CD14-positive monocyte (primary cell): ENCODE measurements at regions not wholly inside any gene's neighbourhood (a gene's known extent, or its start where the extent isn't known, plus 50 kb on each side); places are given as distances from the start of the nearest gene placed in this dataset.

Experiments
- DNase-seq, 3 donors: peaks; one replicate each; pipeline ENCODE4 v3.0.0-alpha.2; 2011 to 2022
- H2AFZ ChIP-seq: 2 replicates; pipeline ENCODE4 v1.6.0; 2012; ENCODE audit warnings: mild to moderate bottlenecking, low read depth, low read length, inconsistent platforms; ENCODE audit not compliant: insufficient read depth, poor library complexity, severe bottlenecking
- H3K27ac ChIP-seq, 2 donors: 1 replicate in 1 of 2; 2 replicates in 1 of 2; pipeline ENCODE4 v1.5.1; 2012 to 2013; ENCODE audit warnings: low read length in 2 of 2, control low read depth in 1 of 2, inconsistent platforms in 1 of 2, low read depth in 1 of 2, mild to moderate bottlenecking in 1 of 2
- H3K27me3 ChIP-seq, 2 donors: one replicate each; pipeline versions ENCODE4 v1.6.0 to v1.6.1; 2011 to 2013; ENCODE audit warnings: low read length in 2 of 2; ENCODE audit not compliant: control insufficient read depth in 2 of 2, insufficient read depth in 2 of 2
- H3K36me3 ChIP-seq, 2 donors: replicated peaks in 1 of 2; 1 replicate in 1 of 2; 2 replicates in 1 of 2; pipeline versions ENCODE4 v1.5.1 to v1.6.1; 2012 to 2013; ENCODE audit warnings: low read length in 2 of 2, control low read depth in 1 of 2, inconsistent platforms in 1 of 2, mild to moderate bottlenecking in 1 of 2; ENCODE audit not compliant: insufficient read depth in 2 of 2, control insufficient read depth in 1 of 2
- H3K4me1 ChIP-seq, 2 donors: 1 replicate in 1 of 2; 2 replicates in 1 of 2; pipeline versions ENCODE4 v1.5.1 to v1.6.1; 2012 to 2013; ENCODE audit warnings: low read length in 2 of 2, control low read depth in 1 of 2, inconsistent platforms in 1 of 2, mild to moderate bottlenecking in 1 of 2, moderate library complexity in 1 of 2; ENCODE audit not compliant: insufficient read depth in 2 of 2, control insufficient read depth in 1 of 2
- H3K4me2 ChIP-seq: replicated peaks from 2 replicates; pipeline ENCODE3; 2012; ENCODE audit warnings: low read length, moderate library complexity, mild to moderate bottlenecking; ENCODE audit not compliant: poor library complexity, severe bottlenecking; ENCODE audit errors: extremely low read depth
- H3K4me3 ChIP-seq, 3 experiments: fragments of 200-600 bp in 1 of 3; sonication (generic) in 1 of 3; replicated peaks in 1 of 3; 1 replicate in 2 of 3; 2 replicates in 1 of 3; pipeline ENCODE4 v1.5.1; 2011 to 2013; ENCODE audit warnings: low read length in 3 of 3, mild to moderate bottlenecking in 3 of 3, control low read depth in 2 of 3, low read depth in 2 of 3, inconsistent platforms in 1 of 3, moderate library complexity in 1 of 3
- H3K79me2 ChIP-seq: 2 replicates; pipeline ENCODE4 v1.6.0; 2012; ENCODE audit warnings: mild to moderate bottlenecking, control low read depth, inconsistent platforms, low read length, moderate library complexity; ENCODE audit not compliant: insufficient read depth
- H3K9ac ChIP-seq: 2 replicates; pipeline ENCODE4 v1.6.0; 2017; ENCODE audit warnings: low read length, mild to moderate bottlenecking; ENCODE audit not compliant: insufficient read depth, poor library complexity, severe bottlenecking
- H3K9me3 ChIP-seq, 2 donors: replicated peaks in 1 of 2; 1 replicate in 1 of 2; 2 replicates in 1 of 2; pipeline versions ENCODE4 v1.5.1 to v1.6.1; 2012 to 2013; ENCODE audit warnings: low read length in 2 of 2, control low read depth in 1 of 2; ENCODE audit not compliant: control insufficient read depth in 1 of 2, insufficient read depth in 1 of 2
- H4K20me1 ChIP-seq: 2 replicates; pipeline ENCODE4 v1.6.0; 2012; ENCODE audit warnings: mild to moderate bottlenecking, low read length, control low read depth, moderate library complexity; ENCODE audit not compliant: insufficient read depth
- H3K27ac Mint-ChIP-seq, 7 donors: one replicate each; pipeline ENCODE4 v1.8.0; 2020; ENCODE audit warnings: mild to moderate bottlenecking in 7 of 7, mixed read lengths in 7 of 7, moderate library complexity in 6 of 7, inconsistent platforms in 2 of 7
- H3K27me3 Mint-ChIP-seq, 3 donors: one replicate each; pipeline ENCODE4 v1.8.0; 2021 to 2022; ENCODE audit warnings: low read depth in 3 of 3, mild to moderate bottlenecking in 3 of 3, mixed read lengths in 3 of 3, moderate library complexity in 3 of 3, inconsistent platforms in 1 of 3
- H3K36me3 Mint-ChIP-seq, 2 donors: one replicate each; pipeline ENCODE4 v1.8.0; 2020; ENCODE audit warnings: mixed read lengths in 2 of 2, inconsistent platforms in 1 of 2, mild to moderate bottlenecking in 1 of 2
- H3K4me1 Mint-ChIP-seq: one replicate; pipeline ENCODE4 v1.8.0; 2020; ENCODE audit warnings: mild to moderate bottlenecking, mixed read lengths
- H3K4me3 Mint-ChIP-seq, 2 donors: one replicate each; pipeline ENCODE4 v1.8.0; 2020; ENCODE audit warnings: mild to moderate bottlenecking in 2 of 2, mixed read lengths in 2 of 2, moderate library complexity in 1 of 2
- H3K9me3 Mint-ChIP-seq, 7 donors: one replicate each; pipeline ENCODE4 v1.8.0; 2020 to 2022; ENCODE audit warnings: mixed read lengths in 7 of 7, mild to moderate bottlenecking in 6 of 7, moderate library complexity in 6 of 7, inconsistent platforms in 2 of 7
- WGBS: methylation state at CpG from one replicate; pipeline ENCODE4 v1.1.5; 2013; ENCODE audit warnings: missing lambda C conversion rate; ENCODE audit not compliant: insufficient coverage; 5-methylcytosine and 5-hydroxymethylcytosine counted together
- intact Hi-C, 2 donors: fragments of 100-400 bp; cut with micrococcal nuclease; formaldehyde crosslinking; loops; one replicate each; pipeline versions ENCODE4 v1.15.0 to v1.15.1; 2023
- TF ChIP-seq, protein P1 (sequence below): fragments of 200-600 bp; IDR thresholded peaks from one replicate; pipeline ENCODE4 v1.8.0; 2022; ENCODE audit warnings: antibody characterized with exemption, mild to moderate bottlenecking

DNA sequence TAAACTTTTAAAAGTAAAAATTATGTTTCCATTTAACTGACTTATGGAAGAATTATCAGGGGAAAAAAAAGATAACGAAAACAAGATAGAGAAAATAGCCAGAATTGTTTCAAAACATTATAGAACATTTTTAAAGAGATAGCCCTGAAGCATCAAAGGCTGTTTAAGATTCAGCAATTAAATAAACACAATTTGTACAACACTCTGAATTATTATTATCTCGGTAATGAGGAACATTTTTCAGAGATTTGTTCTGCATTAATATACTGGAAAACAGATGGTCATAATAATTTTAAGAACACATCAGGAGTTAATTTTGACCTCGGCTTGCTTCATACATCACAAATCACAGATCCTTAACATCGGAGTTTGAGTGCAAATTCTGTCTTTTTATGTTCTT, 643.8 kb downstream of the SORCS1 start:
- peaks cover 0 to 3% (median 0%) of the 10 kb centered on the region in 7 donors for H3K9me3 Mint-ChIP-seq

GRCh38 chr10:106519376-106520030, 645.0 kb downstream of the SORCS1 start:
- H3K9me3 ChIP-seq: no peaks in the 10 kb centered on the region
- WGBS: 94% methylated on average over 2 of the region's 2 CpGs
- intact Hi-C loops: no loop called here
- no peak for DNase-seq
- Mint-ChIP-seq H3K27me3 (peaks cover 0 to 1% (median 0%) of the 10 kb centered on the region in 3 donors), H3K9me3 (peaks cover 0 to 3% (median 0%) of the 10 kb centered on the region in 7 donors), H3K36me3 (no peaks in the 10 kb centered on the region), H3K27ac (no peak overlapping the region), H3K4me3 (no peak overlapping the region), H3K4me1 (no peaks in the 10 kb centered on the region)
- no peak overlapping the region for H2AFZ ChIP-seq
- TF ChIP-seq, protein P1, sequence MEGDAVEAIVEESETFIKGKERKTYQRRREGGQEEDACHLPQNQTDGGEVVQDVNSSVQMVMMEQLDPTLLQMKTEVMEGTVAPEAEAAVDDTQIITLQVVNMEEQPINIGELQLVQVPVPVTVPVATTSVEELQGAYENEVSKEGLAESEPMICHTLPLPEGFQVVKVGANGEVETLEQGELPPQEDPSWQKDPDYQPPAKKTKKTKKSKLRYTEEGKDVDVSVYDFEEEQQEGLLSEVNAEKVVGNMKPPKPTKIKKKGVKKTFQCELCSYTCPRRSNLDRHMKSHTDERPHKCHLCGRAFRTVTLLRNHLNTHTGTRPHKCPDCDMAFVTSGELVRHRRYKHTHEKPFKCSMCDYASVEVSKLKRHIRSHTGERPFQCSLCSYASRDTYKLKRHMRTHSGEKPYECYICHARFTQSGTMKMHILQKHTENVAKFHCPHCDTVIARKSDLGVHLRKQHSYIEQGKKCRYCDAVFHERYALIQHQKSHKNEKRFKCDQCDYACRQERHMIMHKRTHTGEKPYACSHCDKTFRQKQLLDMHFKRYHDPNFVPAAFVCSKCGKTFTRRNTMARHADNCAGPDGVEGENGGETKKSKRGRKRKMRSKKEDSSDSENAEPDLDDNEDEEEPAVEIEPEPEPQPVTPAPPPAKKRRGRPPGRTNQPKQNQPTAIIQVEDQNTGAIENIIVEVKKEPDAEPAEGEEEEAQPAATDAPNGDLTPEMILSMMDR: no peak
- no peaks in the 10 kb centered on the region for H4K20me1 ChIP-seq
- no peak overlapping the region for H3K4me3 ChIP-seq
- H3K36me3 ChIP-seq: no peaks in the 10 kb centered on the region
- H3K27me3 ChIP-seq: no peaks in the 10 kb centered on the region
- no peak overlapping the region for H3K9ac ChIP-seq
- H3K4me1 ChIP-seq: no peaks in the 10 kb centered on the region
- H3K27ac ChIP-seq: no peak overlapping the region
- H3K79me2 ChIP-seq: no peaks in the 10 kb centered on the region
- H3K4me2 ChIP-seq: no peak overlapping the region

More for the DNA sequence above, 643.8 kb downstream of the SORCS1 start:
- H3K79me2 ChIP-seq: no peaks in the 10 kb centered on the region
- Mint-ChIP-seq H3K36me3 (no peaks in the 10 kb centered on the region), H3K4me1 (no peaks in the 10 kb centered on the region), H3K27me3 (peaks cover 0 to 1% (median 0%) of the 10 kb centered on the region in 3 donors), H3K4me3 (no peak overlapping the region), H3K27ac (no peak overlapping the region)
- no peaks in the 10 kb centered on the region for H3K27me3 ChIP-seq
- no peaks in the 10 kb centered on the region for H4K20me1 ChIP-seq
- no peak overlapping the region for H3K9ac ChIP-seq
- no peak overlapping the region for H3K4me2 ChIP-seq
- no peak overlapping the region for H2AFZ ChIP-seq
- H3K27ac ChIP-seq: no peak overlapping the region
- intact Hi-C loops: no loop called here
- DNase-seq: no peak
- H3K9me3 ChIP-seq: no peaks in the 10 kb centered on the region
- TF ChIP-seq, protein P1: no peak
- H3K4me3 ChIP-seq: no peak overlapping the region
- no peaks in the 10 kb centered on the region for H3K36me3 ChIP-seq
- no peaks in the 10 kb centered on the region for H3K4me1 ChIP-seq
- WGBS: no CpG with 5 or more reads among the region's 4 CpGs
